G401.6 (cell line): ENCODE measurements at regions not wholly inside any gene's neighbourhood (a gene's known extent, or its start where the extent isn't known, plus 50 kb on each side); places are given as distances from the start of the nearest gene placed in this dataset.
"Not testable (repeated sequence)": the region's sequence is repeated elsewhere in the genome, so short reads cannot be mapped to it uniquely, and the experiment has no call there.

Experiments
- FAIRE-seq: peaks from 2 replicates; lab custom pipeline; 2012; peaks lifted over from hg19 to GRCh38; lab: Jason Lieb, UNC

DNA sequence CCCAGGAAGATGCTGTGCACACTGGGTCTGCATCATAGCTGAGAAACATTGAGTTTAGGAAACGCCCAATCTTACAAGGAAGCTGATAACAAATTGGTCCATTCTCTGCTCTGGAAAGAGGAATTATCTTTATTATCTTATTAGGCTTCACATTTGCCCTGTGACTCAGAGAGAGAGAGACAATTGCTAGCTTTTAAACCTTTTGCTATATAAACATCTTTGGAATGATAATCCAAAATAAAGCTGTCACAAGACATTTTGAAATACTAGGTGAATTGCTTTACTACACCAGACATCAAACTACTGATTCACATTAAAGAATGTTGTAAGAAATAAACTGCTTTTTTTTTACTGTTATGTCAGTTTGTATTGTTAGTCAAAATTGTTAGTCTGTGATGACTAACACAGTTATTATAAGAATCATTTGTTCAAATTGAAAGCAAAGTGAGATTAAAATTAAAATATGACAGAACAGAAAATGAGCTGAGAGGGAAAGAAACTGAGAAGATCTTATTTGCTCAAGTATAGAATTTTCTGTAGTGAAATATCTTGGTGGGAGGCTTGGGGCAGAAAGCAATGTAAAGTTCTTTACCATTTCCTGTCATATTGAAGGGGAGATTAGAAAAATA lies 765.4 kb upstream of the PCDH10 start:
- no peak for FAIRE-seq

DNA sequence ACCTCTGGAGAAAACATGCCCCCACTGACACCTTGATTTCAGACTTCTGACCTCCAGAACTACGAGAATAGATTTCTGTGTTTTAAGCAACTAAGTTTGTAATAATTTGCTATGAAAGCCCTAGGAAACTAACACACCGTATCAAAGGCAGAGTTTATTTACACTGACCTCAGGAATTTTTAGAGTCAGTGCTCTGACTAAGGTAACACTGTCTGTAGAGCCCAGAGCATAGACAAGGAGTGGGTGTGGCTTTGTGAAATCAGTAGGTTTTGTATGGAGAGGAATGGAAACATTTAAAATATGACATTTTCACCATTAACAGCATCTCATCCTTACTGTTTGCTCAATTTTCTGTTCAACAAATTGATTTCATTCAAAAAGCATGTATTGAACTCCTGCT lies 764.4 kb upstream of the PCDH10 start:
- FAIRE-seq: no peak

DNA sequence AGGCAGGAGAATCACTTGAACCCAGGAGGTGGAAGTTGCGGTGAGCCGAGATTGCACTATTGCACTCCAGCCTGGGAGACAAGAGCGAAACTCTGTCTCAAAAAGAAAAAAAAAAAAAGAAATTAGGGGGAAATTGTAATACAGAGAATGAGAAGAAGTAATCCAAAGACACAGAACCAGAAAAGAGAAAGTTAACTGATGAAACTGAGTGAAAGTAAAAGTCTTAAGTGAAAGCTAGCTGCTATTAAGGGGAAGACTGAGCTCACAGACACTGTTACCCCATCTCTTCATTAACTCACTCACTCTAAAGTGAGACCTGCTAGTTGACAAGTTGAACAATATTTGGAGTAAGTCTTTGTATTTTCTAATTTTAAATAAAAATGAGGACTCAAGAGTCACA lies 763.0 kb upstream of the PCDH10 start:
- FAIRE-seq: no peak

DNA sequence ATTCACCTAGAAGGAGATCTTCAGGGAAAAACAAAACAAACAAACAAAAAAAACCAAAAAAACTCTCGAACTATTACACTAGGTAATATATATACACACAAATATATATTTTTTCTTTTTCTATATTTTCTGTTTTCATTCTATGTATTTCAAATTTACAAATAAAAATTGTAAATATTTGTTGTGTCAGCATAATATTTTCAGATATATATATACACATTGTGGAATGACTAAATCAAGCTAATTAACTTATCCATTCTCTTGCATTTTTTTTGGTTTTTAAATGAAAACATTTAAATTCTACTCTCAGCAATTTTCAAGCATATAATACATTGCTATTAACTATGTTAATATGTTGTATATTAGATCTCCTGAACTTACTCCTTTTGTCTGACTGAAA lies 762.0 kb upstream of the PCDH10 start:
- peak; percentile 6 for FAIRE-seq

DNA sequence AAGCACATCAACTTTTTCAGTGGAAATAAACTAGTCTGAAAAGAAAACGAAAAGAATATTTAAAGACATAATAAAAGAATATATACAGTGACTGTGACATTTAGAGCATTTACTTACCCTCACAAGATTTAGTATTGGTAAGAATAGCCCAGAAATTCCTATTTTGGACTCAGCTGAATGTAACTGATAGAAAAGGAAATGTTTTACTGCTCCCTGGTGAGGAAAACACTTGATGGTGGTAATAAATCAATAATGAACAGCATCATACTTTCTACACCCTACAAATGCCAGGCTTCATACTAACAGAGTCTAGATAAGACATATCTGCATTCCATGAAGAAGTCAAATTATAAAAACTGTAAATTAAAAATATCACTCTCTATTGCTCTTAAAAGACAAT lies 753.5 kb upstream of the PCDH10 start:
- no peak for FAIRE-seq

DNA sequence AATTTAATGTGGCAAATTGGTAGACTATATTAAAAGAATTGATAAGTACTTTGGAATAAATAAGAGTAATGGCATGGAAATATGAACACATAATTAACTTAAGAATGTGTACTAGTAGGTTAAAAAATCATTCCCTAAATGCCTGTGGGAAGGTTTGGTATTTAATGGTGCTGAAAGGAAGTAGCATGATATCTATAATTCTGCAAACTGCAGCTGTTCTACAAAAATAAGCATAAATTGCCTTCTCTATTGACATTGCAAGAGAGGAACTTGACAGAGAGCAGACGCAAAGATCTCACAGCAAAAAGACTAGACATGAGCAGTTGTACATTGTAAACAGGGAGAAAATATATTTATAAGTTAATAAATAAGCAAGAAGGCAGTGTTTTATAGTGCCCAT lies 752.5 kb upstream of the PCDH10 start:
- FAIRE-seq: no peak

DNA sequence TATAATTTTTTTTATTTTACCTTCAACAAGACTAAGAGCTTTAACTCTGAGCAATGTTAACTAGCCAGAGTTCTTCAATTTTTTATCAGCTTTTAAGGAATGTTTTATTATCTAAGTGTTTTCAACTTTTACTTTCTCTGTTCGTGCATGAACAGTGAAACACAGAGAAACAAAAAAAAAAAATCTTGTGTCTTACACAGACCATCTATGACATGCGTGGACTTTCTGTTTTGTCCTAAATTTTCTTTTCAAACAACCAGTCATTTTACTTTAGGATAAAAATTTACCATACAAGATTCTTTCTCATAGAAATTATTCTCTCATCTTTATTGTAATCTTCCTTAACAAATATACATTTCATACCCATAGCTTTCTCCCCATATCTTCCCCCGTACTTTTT lies 731.9 kb upstream of the PCDH10 start:
- no peak for FAIRE-seq

- no peak for FAIRE-seq
Measured at GRCh38 chr4:132427125-132427524, 722.0 kb upstream of the PCDH10 start.

DNA sequence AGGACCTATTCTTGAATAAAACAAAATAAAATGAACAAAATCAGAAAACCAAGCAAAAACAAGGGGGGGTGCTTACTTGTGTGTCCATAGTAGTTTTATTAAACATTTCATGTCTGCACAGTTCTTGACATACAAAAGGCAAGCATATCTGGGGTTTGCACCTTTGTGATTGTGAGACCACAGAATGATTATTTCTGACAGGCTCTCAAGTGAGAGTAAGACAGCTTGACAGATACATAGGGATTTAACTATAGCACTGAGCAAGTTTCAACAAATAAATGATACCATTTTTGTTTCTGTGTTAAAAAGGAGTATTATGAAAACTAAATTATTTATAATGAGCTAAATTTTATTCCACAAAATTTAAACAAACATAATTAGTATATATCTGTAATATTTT lies 712.0 kb upstream of the PCDH10 start:
- no peak for FAIRE-seq

DNA sequence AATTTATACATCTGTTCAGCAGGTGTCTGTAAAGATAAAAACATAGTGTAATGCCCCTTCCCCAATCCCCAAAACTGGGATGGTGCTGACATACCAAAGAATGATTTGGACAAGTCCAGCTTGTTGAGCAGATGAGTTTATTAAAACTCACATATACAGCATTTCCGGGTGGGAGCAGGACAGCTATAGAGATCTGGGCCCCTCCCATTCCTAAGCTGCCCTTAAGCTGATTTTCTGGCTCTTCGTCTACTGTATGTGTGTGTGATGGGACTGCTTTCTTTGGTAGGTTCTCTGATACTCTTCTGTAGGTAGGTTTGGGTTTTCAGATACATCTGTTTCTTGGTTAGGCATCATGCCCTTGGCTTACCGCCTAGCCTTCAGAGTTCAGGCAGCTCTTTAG lies 703.7 kb upstream of the PCDH10 start:
- FAIRE-seq: no peak

DNA sequence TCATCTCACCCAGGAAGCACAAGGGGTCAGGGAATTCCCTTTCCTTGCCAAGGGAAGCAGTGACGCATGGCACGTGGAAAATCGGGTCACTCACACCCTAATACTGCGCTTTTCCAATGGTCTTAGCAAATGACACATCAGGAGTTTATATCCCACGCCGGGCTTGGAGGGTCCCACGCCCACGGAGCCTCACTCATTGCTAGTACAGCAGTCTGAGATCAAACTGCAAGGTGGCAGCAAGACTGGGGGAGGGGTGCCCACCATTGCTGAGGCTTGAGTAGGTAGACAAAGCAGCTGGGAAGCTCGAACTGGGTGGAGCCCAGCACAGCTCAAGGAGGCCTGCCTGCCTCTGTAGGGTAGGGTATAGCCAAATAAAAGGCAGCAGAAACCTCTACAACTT lies 691.1 kb upstream of the PCDH10 start:
- not testable (repeated sequence) for FAIRE-seq

GRCh38 chr4:132479543-132479942 lies 669.6 kb upstream of the PCDH10 start:
- no peak for FAIRE-seq

GRCh38 chr4:132488555-132488954 lies 660.5 kb upstream of the PCDH10 start:
- no peak for FAIRE-seq

DNA sequence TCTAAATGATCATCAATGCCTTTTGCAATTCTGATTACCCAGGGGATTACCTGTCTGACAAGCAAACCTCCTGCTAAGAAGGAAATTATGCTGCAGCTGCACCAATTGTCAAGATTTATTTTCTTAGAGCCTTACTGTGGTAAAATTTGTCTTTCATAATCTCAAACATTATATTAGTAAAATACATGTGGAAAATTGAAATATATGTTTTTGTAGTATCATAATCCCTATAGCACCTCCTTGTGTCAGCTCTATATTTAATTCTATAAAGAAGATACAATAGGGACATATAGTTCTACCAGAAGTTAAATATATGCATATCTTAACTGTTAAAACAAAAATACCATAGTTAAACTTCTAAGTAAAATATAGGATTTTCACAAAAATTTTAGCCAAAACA lies 655.6 kb upstream of the PCDH10 start:
- FAIRE-seq: no peak

- not testable (repeated sequence) for FAIRE-seq
Measured at GRCh38 chr4:132495267-132495812, 653.8 kb upstream of the PCDH10 start.

- no peak for FAIRE-seq
Measured at GRCh38 chr4:132498215-132498614, 650.9 kb upstream of the PCDH10 start.

GRCh38 chr4:132502096-132502552 lies 647.0 kb upstream of the PCDH10 start:
- FAIRE-seq: no peak

DNA sequence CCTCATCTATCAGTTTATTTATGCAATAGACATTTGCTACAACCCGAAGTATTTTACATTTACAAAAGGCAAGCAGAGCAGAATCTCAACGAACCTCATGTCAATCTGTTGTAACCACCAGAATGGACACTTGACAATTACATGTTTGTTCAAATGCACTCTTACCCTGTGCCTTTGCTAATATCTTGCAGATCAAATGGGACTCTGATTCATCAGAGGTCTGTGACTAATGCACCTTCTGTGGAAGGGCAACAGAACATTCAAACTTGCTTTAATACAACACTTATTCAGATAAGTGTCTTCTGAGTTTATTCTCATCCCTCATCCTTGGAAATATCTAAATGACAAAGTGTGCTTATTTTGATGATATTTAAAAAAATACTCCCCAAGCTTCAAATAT lies 644.7 kb upstream of the PCDH10 start:
- FAIRE-seq: no peak

DNA sequence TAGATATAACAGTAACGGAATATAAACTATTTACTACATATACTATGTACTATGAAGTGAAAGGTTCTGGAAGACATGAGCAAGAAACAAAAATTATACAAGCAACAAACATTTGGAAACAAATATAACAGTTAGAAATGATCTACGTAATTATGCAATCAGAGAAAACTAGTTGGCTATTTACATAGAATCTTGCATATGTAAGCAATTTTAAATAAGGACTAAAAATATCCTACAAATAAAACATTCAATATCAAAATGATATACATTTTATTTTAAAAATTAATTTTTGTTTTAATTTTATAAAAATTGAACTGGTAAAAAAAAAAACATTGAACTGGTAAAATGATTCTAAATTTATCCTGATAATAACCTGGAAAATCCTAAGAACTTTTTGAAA lies 642.5 kb upstream of the PCDH10 start:
- peak; percentile 90 for FAIRE-seq

DNA sequence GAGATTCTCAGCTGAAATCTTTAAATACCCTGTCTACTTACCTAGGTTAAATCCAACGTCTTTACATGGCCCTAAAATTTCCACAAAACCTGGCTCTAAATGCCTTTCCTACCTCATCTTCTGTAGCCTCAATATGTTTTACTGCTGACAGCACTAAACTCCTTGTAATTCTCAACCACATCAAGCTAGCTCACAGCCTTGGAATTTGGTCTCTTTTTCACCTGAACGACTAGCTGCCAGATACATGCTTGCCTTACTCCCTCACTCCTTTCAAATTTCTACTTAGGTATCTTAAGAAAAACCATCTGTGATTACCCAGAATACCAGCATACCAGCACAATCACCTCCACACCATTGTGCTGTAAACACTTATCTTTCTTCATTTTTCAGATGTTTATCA lies 635.6 kb upstream of the PCDH10 start:
- FAIRE-seq: no peak

GRCh38 chr4:132526652-132527051 lies 622.4 kb upstream of the PCDH10 start:
- FAIRE-seq: no peak

DNA sequence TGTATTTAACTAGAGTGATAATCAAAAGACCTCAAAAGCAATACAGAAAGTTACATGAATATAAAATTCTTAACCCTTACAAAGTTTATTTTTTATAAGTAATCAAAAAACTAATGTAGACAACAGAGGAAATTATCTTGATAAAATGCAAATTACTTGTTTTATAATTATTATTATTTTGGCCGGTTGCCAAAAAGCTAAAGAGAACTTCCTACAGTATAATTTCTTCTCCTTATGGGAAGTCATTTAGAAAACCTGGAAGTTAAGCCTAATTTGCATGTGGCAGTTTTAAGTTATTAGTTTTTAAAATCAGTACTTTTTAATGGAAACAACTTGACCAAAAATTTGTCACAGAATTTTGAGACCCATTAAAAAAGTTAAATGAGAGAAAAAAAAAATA lies 621.3 kb upstream of the PCDH10 start:
- FAIRE-seq: no peak

GRCh38 chr4:132530861-132531260 lies 618.2 kb upstream of the PCDH10 start:
- no peak for FAIRE-seq

GRCh38 chr4:132540268-132540667 lies 608.8 kb upstream of the PCDH10 start:
- FAIRE-seq: no peak

- FAIRE-seq: no peak
Measured at GRCh38 chr4:132540797-132541196, 608.3 kb upstream of the PCDH10 start.
